ENCODE measurements at regions not wholly inside any gene's neighbourhood (a gene's known extent, or its start where the extent isn't known, plus 50 kb on each side); places are given as distances from the start of the nearest gene placed in this dataset.
"Not testable (repeated sequence)": the region's sequence is repeated elsewhere in the genome, so short reads cannot be mapped to it uniquely, and the experiment has no call there.

DNA sequence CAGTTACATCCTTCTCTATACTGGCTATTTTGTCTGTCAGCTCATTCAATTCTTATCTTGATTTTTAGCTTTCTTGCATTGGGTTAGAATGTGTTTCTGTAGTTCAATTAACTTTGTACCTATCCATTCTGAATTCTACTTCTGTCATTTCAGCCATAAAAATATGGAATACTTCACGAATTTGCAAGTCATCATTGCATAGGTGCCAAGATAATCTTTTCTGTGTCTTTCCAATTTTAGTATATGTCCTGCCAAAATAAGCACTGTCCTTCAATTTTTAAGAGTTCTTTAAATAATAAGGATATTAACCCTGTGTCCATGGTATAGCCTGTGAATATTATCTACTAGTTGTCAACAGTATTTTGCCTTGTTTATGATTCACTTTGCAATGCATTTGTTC lies 665.7 kb upstream of the MDGA2 start:
- no peak for DNase-seq

DNA sequence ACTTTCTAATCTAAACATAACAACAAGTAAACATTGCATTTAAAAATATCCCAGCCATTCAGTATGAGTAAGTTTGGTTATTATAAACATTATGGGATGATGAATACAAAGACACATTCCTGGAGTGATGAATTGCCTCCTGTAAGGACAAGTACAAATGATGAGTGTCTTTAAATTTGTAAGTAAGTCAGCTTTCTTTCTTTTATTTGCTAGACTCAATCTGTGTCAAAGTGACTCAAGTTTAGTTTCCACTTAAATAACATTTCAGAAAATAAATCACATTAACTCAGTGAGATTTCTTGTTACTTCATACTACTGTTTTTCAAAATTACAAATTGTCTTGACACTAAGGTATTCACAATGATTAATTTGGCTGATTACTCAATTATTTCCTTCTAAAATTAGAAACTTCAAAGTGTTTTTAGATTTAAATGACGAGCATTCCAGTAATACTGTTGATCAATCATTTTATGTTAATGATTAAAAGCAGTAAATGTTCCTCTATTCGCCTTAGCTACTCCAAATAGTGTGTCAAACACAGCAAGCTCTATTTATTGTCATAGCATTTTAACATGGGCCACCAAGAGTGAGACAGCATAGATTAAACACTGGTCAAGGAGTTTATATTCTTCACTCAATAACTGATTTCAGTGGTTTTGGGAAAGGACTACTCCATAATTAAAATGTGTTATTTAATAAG lies 658.0 kb upstream of the MDGA2 start:
- no peak for DNase-seq

DNA sequence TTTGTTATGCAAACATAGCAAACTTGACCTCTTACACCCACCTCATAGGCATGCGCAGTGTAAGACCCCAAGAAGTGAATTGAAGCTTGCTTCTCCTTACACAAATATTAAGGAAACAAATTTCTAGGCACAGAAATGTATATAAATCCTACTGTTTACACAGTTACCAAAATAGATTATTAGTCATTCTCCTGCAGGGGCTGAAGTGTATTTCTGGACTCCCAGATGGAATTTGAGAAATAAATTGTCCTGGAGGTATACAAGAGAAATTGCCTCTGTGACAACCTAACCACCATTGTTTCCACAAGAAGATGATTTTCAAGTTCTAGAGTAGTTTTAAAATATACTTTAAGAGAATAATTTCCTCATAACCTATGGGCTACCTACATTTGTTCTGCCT lies 656.0 kb upstream of the MDGA2 start:
- no peak for DNase-seq

DNA sequence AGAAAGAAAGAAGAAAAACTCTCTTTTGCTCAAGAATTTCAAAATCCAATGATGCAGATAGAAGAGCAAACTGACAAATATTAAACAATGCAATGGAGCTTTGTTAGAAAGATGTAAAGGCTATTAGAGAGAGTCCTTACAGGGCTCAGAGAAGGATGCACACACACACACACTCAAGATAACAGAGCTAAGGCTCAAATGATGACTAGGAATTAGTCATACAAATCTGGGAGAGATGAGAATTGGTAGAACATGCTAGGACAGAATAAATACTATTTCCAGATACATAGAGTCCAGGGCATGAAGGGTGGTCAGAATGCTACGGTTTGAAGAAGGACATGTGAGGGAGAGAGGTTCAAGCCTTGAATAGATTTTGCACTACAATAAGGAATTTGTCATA lies 650.1 kb upstream of the MDGA2 start:
- no peak for DNase-seq

DNA sequence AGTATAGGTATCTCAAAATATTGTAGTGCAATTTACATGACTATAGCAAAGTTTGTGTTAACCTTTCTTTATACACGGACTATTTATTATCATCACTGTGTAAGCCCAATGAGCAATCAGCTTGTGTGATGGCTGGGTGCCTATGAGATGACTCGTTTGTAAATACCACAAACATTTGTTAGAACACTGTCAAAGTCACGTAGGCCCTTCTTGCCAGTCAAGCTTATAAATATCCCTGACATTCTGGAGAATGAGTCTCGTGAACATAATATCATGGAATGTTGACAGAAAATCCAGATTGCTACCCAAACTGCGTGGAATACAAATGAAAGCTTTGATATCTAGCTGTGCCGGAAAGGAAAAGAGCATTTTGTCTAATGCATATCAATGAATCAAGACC lies 648.3 kb upstream of the MDGA2 start:
- DNase-seq = no peak

DNA sequence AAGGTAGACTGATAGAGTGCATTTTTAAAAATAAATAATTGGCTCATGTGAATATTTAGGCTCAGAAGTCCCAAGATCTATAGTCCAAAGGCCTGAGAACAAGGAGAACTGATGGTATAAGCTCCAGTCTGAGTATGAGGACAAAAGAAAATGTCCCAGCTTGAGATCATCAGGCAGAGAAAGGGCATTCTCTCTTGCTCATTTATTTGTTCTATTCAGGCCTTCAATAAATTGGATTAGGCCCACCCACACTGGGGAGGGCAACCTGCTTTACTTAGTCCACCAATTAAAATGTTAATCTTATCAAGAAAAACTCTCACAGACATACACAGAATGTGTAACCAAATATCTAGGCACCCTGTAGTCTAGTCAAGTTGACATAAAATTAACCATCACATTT lies 644.4 kb upstream of the MDGA2 start:
- DNase-seq = no peak

DNA sequence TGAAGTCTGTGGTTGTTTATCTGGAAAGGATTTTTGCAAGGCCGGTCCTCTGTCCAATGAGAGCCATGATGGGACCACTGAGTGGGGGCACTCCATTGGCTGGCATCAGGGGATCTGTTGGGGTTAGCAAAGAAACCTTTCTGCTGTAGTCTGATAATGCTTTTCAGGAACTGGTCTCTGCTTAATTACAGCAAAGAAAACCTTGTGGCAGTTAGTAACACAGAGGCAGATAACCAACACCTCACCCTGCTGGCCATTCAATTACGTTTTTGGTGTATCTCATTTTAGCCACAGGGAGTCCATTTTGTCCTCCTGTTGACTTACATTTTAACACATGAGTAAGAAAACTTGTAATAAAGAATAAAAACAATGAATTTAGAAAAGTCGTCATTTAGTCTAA lies 629.3 kb upstream of the MDGA2 start:
- DNase-seq = no peak

DNA sequence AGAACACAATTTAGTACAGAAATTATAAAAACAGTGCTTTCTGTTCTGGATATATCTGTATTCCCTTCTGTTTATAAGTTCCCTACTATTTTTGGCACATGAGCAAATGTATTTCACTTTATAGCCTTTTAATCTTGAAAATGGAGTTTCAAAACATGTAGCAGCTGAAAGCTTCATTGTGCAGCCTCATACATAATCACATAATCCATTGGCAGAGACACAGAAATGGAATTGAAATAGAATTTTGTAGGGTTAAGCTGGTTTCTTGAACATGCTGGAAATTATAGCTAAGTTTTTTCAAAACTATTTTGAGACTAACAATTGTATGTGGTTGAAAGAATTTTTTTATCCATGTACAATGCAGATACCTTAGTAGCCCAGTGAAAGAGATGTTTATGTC lies 614.3 kb upstream of the MDGA2 start:
- DNase-seq = no peak

DNA sequence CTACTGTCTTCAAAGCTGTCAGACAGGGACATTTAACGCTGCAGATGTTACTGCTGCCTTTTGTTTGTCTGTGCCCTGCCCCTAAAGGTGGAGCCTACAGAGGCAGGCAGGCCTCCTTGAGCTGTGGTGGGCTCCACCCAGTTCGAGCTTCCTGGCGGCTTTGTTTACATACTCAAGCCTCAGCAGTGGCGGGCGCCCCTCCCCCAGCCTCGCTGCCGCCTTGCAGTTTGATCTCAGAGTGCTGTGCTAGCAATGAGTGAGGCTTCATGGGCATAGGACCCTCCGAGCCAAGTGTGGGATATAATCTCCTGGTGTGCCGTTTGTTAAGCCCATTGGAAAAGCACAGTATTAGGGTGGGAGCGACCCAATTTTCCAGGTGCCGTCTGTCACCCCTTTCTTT lies 609.8 kb upstream of the MDGA2 start:
- DNase-seq = not testable (repeated sequence)

DNA sequence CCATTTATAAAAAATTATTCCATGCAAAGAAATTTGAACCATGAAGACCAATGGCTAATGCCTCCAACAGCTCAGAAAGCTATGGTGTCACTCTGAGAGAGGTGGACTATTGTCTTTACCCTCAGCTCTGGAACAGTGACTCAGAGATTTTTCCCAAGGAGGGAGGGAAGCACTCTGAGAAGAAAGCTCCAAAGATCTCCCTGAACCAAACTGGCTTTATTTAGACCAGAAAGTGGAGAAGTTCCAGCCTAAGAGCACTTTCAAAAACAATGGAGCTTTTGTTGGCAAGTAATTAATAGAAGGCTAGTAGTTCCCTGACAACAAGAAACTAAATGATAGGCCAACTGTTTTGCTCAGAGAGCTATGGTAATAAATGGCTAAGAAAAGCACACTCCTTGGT lies 599.9 kb upstream of the MDGA2 start:
- DNase-seq = no peak

DNA sequence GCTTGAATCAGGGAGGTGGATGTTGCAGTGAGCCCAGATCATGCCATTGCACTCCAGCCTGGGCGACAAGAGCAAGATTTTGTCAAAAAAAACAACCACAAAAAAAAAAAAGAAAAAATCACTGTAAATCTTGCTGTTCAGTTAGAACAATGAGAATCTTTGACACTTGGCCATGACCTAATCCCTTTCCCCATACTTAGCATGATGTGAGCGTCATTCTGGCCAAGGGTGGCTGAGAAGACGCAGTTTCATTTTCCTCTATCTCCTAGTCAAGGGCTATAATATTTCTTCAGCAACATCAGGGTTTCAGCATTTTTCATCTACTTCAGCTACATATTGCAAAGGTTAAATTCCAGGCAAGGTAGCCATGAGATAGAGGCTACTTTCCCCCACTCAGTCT lies 599.4 kb upstream of the MDGA2 start:
- DNase-seq = no peak

DNA sequence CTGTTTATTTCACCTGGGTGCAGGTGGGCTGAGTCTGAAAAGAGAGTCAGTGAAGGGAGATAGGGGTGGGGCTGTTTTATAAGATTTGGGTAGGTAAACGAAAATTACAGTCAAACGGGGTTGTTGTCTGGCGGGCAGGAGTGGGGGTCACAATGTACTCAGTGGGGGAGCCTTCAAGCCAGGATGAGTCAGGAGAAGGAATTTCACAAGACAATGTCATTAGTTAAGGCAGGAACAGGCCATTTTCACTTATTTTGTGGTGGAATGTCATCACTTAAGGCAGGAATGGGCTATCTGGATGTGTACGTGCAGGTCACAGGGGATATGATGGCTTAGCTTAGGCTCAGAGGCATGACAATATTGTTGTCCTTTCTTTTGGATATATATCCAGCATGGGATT lies 592.5 kb upstream of the MDGA2 start:
- not testable (repeated sequence) for DNase-seq

DNA sequence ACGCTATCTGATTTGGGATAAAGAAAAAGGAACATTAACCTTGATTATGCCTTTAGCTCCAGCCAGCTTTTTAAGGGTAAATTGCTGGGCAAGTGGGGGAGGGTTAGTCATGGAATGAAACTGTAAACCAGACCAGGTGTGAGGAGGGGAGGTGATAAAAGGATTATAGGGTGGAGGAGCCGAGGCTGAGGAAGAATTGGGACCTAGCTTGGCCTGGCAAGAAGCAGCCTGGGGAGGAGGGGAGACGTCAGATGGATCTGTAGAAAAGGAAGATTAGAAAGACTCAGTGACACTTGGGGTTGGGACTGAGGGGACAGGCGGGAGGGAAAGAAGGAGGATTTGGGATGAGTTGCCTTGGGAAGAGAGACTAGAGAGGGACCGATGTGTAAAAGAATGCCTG lies 590.8 kb upstream of the MDGA2 start:
- not testable (repeated sequence) for DNase-seq

DNA sequence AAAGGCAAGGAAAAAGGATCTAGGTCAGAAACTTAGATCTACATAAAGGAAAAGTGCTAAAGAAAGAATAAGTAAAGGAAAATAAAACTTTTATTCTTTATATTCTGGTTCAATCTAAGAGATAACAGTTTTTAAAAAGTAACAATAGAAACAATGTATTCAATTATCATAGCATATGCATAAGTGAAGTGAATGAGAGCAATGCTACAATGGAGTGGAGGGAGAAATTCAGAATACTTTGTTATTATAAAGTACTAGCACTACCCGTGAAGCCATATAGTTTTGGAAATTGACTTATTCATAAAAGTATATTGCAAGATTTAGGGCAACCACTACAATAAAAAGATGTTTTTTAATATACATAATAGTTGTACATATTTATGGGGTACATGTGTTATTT lies 586.0 kb upstream of the MDGA2 start:
- DNase-seq = no peak

DNA sequence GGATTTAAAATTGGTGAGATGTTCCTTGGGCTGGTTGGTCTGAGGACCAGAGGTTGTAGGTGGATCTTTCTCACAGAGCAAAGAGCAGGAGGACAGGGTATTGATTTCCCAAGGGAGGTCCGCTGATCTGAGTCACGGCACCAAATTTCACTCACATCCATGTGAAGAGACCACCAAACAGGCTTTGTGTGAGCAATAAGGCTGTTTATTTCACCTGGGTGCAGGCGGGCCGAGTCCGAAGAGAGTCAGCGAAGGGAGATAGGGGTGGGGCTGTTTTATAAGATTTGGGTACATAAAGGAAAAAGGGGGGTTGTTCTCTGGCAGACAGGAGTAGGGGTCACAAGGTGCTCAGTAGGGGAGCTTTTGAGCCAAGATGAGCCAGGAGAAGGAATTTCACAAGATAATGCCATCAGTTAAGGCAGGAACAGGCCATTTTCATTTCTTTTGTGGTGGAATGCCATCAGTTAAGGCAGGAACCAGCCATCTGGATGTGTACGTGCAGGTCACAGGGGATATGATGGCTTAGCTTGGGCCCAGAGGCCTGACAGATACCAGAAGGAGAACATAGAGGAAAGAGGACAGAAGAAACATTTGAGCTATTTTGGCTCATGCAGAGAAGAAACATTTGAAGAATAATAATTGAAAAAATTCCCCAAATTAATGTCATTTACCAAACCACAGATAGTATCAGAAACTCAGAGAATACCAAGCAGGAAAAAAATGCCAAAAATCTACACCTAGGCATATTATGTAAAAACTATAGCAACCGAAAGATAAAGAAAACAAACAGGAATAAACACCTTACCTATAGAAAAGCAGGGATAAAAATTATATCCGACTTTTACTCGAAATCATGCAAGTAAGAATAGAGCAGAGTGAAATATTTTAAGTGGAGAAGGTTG lies 585.2 kb upstream of the MDGA2 start:
- DNase-seq = not testable (repeated sequence)

DNA sequence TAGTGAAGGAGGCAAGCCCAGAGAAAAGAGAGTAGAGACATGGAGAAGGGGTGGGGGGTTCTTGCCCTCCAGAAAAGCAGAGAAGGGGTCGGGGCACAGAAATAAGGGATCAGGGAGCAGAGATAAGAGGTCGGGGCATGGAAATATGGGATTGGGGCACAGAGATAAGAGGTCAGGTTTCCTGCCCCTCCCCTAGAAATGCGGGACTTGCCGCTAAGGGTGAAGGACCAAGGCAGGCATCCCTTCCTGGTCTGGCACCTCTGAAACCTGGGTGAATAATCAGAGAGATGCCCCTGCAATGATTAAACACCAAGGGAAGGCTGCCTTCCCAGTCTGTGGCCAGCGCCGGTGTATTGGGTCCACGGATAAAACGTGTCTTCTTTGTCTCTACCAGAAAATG lies 584.5 kb upstream of the MDGA2 start:
- not testable (repeated sequence) for DNase-seq

DNA sequence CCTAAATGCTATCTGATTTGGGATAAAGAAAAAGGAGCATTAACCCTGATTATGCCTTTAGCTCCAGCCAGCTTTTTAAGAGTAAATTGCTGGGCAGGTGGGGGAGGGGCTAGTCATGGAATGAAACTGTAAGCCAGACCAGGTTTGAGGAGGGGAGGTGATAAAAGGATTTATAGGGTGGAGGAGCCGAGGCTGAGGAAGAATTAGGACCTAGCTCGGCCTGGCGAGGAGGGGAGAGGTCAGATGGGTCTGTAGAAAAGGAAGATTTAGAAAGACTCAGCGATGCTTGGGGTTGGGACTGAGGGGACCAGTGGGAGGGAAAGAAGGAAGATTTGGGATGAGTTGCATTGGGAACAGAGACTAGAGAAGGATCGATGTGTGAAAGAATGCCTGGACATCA lies 583.8 kb upstream of the MDGA2 start:
- DNase-seq = not testable (repeated sequence)

DNA sequence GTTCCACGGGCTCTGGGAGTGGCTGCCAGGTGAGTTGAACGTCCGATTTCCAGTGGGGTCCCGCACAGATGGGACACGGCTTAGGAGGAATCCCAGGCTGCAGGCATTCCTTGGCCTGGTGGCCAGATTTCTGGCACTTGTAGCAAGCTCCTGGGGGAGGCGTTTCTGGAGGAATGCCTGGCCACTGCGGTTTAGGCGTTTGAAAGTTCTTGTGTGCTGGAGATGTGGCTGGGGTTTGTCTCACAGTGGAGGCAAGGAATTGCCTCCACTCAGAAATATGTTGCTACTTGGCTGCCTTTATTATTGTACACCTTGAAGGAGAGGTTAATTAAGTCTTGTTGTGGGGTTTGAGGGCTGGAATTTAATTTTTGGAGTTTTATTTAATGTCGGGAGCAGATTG lies 583.3 kb upstream of the MDGA2 start:
- DNase-seq = not testable (repeated sequence)

DNA sequence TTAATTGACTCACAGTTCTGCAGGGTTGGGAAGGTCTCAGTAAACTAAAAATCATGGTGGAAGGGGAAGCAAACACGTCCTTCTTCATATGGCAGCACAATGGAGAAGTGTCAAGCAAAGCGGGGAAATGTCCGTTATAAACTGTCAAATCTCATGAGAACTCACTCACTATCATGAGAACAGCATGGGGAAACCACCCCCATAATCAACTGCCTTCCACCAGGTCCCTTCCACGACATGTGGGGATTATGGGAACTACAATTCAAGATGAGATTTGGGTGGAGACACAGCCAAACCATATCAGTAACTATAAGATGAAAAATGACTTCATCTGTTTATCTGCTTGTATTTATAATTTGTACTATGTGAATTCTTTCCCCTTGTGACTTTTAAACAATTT lies 577.6 kb upstream of the MDGA2 start:
- DNase-seq = no peak

DNA sequence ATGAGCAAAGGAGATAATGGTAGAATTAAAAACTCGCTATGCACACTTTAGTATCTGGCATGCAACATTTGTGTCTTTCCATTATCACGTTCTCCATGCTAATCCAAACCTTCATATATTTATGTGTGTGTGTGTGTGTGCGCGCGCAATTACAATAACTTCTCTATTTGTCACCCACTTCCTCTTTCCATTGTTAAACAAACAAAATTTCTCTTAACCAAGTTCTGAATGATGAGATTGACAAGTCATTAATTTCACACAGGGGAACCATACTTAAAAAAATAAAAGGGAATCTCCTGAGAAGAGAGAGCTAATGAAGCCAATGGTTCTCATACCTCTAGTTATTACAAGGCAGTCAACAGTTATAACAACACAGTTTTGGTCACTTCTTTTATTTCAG lies 575.9 kb upstream of the MDGA2 start:
- no peak for DNase-seq

DNA sequence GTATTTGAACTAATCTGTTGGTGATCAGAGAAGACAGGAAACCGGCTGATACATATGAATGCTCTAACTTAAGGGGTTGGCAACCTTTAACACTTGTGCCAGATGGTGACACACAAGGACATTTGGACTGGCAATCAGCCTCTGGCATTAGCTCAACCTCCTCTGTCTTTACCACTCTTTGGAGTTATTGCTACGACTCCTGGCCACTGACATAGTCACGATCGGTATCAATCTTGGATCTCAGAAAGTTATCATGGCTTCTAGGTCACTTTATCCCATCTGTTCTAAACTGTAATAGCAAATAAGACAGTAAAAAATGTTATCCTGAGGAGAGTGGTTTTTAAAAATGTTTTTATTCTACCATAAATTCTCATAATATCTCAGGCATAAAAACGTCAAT lies 575.2 kb upstream of the MDGA2 start:
- DNase-seq = no peak

DNA sequence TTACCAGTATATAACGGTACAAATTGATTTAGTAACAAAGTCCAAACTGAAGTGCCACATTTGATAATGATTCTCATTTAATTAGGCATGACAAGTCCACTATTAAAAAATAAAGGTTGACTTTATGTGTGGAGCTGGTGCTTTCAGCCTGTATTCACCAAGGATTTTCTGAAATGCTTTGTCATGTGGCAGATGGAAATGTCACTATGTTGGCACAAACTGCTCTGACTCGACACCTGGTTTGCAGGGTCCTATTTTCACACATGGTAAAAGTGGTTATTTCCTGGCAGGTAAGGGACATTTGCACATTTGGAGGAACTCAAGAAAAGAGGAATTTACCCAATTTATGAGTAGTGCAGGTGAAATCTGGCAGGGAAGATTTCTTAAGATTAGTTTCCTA lies 572.6 kb upstream of the MDGA2 start:
- no peak for DNase-seq

DNA sequence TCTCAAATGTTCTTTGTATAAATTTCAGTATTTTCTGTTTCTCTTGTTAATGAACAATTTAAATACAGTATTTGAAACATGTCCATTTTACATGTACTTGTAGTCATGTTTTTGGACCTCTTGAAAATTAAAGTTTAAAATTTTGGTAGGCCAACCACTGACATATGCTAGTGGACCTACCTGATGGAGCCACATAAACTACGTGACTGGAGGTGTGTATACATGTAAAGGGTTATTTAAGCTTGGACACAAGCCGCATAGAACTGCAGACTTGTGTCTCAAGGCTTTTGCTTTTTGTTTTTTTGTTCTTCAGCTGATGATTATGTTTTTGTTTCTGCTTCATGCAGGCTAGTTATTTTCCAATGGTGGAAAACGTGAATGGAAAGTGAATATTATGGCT lies 568.5 kb upstream of the MDGA2 start:
- DNase-seq = no peak

DNA sequence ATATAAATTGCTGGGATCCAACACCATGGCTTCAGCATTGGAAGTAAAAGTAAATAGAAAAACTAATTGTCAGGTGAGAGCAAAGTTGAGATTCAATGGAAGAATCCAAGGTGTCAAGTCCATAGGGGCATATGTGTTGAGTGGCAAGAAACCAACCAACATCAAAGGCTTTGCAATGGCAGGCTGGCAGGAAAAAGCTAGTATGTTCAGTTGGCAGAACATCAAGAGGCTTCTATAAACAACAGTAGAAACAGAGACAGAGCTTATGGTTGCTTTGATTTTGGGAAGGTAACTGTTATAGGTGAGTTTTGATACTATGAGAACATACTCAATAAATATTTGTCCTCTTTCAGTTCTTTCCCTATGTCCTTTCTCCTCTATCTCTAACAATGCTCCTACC lies 553.7 kb upstream of the MDGA2 start:
- DNase-seq = no peak

DNA sequence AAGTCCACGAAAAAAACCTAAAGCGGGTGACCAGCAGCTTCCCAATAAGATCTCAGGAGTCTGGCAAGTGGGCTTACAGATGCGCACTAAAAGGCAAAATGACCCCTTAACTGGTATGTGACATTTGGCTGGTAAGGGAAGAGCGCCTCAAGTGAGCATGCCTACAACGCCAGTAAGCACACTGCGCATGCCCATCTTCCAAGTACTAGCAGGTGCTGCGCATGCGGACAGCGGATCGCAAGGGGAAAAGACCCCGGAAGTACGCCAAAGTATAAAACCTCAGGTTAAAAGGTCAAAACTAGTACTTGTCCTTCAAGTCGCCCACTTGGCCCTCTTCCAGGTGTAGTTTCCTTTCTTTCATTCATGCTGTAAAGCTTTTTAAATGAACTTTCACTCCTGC lies 518.5 kb upstream of the MDGA2 start:
- no peak for DNase-seq
